Psoas muscle (tissue), 7 donors: ENCODE measurements at regions not wholly inside any gene's neighbourhood (a gene's known extent, or its start where the extent isn't known, plus 50 kb on each side); places are given as distances from the start of the nearest gene placed in this dataset.
"Not testable (repeated sequence)": the region's sequence is repeated elsewhere in the genome, so short reads cannot be mapped to it uniquely, and the experiment has no call there.

Experiments used
- ATAC-seq, 4 donors: fragments of 200-7000 bp; cut with Tn5 transposase; one replicate each; pipeline ENCODE4 v1.9.1; 2020; ENCODE audit warnings: moderate library complexity in 3 of 4, mild to moderate bottlenecking in 2 of 4
- DNase-seq, 2 donors: peaks; one replicate each; pipeline ENCODE4 v3.0.0-alpha.2; 2020
- H3K27ac ChIP-seq: fragments of 200-600 bp; one replicate; pipeline ENCODE4 v1.8.0; 2022
- H3K27me3 ChIP-seq, 3 donors: fragments of 200-600 bp in 1 of 3; one replicate each; pipeline versions ENCODE4 v1.6.1 to v1.8.0; 2013 to 2022; ENCODE audit warnings: low read length in 2 of 3, mild to moderate bottlenecking in 2 of 3, moderate library complexity in 1 of 3; ENCODE audit not compliant: insufficient read depth in 3 of 3
- H3K36me3 ChIP-seq, 2 donors: fragments of 200-600 bp in 1 of 2; one replicate each; pipeline versions ENCODE4 v1.6.1 to v1.8.0; 2013 to 2022; ENCODE audit warnings: low read depth in 1 of 2, mild to moderate bottlenecking in 1 of 2, moderate library complexity in 1 of 2; ENCODE audit not compliant: insufficient read depth in 1 of 2
- H3K4me1 ChIP-seq: fragments of 200-600 bp; one replicate; pipeline ENCODE4 v1.8.0; 2022
- H3K4me3 ChIP-seq: fragments of 200-600 bp; one replicate; pipeline ENCODE4 v1.8.0; 2022; ENCODE audit warnings: mild to moderate bottlenecking
- H3K9me3 ChIP-seq: fragments of 200-600 bp; one replicate; pipeline ENCODE4 v1.8.0; 2022
- WGBS, 3 donors: extraction: QIAGEN DNeasy Blood & Tissue Kit; methylation state at CpG; one replicate each; pipeline versions ENCODE4 v1.1.6 to v1.1.7; 2013; 5-methylcytosine and 5-hydroxymethylcytosine counted together
- intact Hi-C, 2 donors: fragments of 100-400 bp; cut with DNase I; formaldehyde crosslinking; loops; one replicate each; pipeline versions ENCODE4 v1.11.0 to v1.14.2; 2022
- TF ChIP-seq, protein P1 (sequence below): fragments of 200-600 bp; IDR thresholded peaks from one replicate; pipeline ENCODE4 v1.8.0; 2022; ENCODE audit warnings: antibody characterized with exemption
- donor health status: healthy with polysubstance abuse.
- donor health status: DM: no; HTN: no; CAD: no; lungs with moderate emphysema.
- donor health status: Bipolar disorder and iron deficiency.
- donor health status: healthy.
- donor health status: DM: yes; HTN: yes; CAD: no.
- donor health status: DM: no; HTN: no; CAD: no.
- donor health status: DM: yes; HTN: yes; CAD: no.

DNA sequence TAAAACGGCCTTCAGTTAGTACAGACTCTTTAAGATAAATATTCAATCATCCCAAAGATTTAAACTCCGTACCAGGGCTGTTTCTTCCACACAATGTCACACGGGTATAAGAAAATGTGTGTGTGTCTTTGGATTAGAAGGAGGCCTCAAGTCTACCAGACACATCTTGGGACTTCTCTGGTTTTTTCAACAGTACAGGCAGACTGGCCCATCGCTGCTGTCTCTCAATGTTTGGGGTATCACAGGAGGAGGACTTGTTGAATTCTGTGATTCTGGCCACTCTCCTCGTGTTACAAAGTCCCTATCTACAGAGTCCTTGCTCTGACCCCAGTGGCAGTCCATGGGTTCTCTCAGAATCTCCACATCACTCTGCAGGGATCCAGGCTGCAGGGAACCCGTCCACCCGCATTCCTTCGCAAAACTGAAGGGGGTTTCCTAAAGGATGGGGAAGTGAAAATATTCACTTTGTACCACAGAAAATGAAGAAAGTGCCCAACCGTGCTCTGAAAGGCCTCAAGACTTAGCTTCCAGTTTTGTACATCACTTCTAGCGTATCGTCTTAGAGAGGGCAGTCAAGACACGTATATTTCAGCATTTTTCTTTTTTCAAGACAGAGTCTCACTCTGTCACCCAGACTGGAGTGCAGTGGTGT is 373.2 kb downstream of the NPIPA8 start:
- ATAC-seq = no peak
- intact Hi-C loops = no loop called here
- Histone ChIP-seq H3K27me3 (no peaks in the 10 kb centered on the region), H3K4me3 (no peak overlapping the region), H3K9me3 (no peaks in the 10 kb centered on the region), H3K27ac (no peak overlapping the region), H3K4me1 (no peaks in the 10 kb centered on the region), H3K36me3 (no peaks in the 10 kb centered on the region)
- TF ChIP-seq, protein P1, sequence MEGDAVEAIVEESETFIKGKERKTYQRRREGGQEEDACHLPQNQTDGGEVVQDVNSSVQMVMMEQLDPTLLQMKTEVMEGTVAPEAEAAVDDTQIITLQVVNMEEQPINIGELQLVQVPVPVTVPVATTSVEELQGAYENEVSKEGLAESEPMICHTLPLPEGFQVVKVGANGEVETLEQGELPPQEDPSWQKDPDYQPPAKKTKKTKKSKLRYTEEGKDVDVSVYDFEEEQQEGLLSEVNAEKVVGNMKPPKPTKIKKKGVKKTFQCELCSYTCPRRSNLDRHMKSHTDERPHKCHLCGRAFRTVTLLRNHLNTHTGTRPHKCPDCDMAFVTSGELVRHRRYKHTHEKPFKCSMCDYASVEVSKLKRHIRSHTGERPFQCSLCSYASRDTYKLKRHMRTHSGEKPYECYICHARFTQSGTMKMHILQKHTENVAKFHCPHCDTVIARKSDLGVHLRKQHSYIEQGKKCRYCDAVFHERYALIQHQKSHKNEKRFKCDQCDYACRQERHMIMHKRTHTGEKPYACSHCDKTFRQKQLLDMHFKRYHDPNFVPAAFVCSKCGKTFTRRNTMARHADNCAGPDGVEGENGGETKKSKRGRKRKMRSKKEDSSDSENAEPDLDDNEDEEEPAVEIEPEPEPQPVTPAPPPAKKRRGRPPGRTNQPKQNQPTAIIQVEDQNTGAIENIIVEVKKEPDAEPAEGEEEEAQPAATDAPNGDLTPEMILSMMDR = no peak
- 64 to 76% (median 70%) methylated on average over 12 of the region's 12 CpGs for WGBS, 3 donors
- no peak for DNase-seq

- no peaks in the 10 kb centered on the region for H3K27me3 ChIP-seq
- 46 to 48% (median 46%) methylated on average over 3 of the region's 3 CpGs for whole genome bisulfite sequencing, 3 donors
- no peak overlapping the region for H3K27ac ChIP-seq
- H3K4me1 ChIP-seq = no peaks in the 10 kb centered on the region
- H3K4me3 ChIP-seq = no peak overlapping the region
- H3K9me3 ChIP-seq = no peaks in the 10 kb centered on the region
- no peaks in the 10 kb centered on the region for H3K36me3 ChIP-seq
- DNase-seq (no peak), ATAC-seq (no peak)
- intact Hi-C loops = no loop called here
- TF ChIP-seq, protein P1 = no peak
Measured at GRCh38 chr16:17962726-17963125, 373.8 kb downstream of the NPIPA8 start.

DNA sequence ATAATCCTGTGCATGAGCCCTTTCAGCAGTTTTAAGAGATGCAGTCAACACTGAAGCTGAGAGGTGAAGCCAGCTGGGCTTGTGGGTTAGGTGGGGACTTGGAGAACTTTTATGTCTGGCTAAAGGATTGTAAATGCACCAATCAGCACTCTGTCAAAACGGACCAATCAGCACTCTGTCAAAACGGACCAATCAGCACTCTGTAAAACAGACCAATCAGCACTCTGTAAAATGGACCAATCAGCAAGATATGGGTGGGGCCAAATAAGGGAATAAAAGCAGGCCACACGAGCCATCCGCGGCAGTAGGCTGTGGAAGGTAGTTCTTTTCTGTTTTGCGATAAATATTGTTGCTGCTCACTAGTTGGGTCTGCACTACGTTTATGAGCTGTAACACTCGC is 374.7 kb downstream of the NPIPA8 start:
- DNase-seq, H3K4me1 ChIP-seq, H3K4me3 ChIP-seq, H3K36me3 ChIP-seq, ATAC-seq, H3K27ac ChIP-seq, H3K9me3 ChIP-seq, intact Hi-C loops, H3K27me3 ChIP-seq: not testable (repeated sequence)
- WGBS, 3 donors = 81 to 84% (median 83%) methylated on average over 8 of the region's 8 CpGs

DNA sequence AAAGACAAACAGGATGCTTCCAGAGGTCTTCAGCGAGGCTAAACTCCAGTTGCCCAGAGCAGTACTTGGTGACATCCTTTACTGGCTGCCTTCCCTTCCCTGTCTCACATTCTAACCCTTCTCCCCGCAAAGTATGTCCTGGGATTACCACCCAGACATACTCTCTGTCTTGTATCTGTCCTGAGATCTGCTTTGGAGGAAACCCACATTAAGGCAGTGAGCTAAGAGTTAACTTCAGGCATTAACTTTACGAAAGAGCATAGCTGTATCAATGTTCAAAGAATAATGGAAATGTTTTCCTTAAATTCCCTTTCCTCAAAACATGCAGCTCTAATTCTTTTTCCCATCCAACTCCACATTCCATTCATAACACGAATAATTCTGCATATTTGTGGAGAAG is 385.2 kb downstream of the NPIPA8 start:
- no peak for ATAC-seq
- no peaks in the 10 kb centered on the region for H3K9me3 ChIP-seq
- no peak for DNase-seq
- peaks cover 0 to 5% (median 2%) of the 10 kb centered on the region in 3 donors for H3K27me3 ChIP-seq
- 16 to 19% (median 17%) methylated on average over 4 of the region's 4 CpGs for WGBS, 3 donors
- no peaks in the 10 kb centered on the region for H3K4me1 ChIP-seq
- intact Hi-C loops = no loop called here
- no peak overlapping the region for H3K27ac ChIP-seq
- TF ChIP-seq, protein P1 = no peak
- H3K4me3 ChIP-seq = no peak overlapping the region
- no peaks in the 10 kb centered on the region for H3K36me3 ChIP-seq

GRCh38 chr16:17949982-17950250 is 386.6 kb downstream of the NPIPA8 start:
- no peak overlapping the region for H3K27ac ChIP-seq
- intact Hi-C loops = no loop called here
- DNase-seq (no peak), ATAC-seq (no peak)
- H3K4me3 ChIP-seq = no peak overlapping the region
- H3K9me3 ChIP-seq = no peaks in the 10 kb centered on the region
- TF ChIP-seq, protein P1 = no peak
- H3K4me1 ChIP-seq = no peaks in the 10 kb centered on the region
- H3K36me3 ChIP-seq = no peaks in the 10 kb centered on the region
- 48 to 54% (median 48%) methylated on average over 4 of the region's 4 CpGs for WGBS, 3 donors
- H3K27me3 ChIP-seq = peaks cover 0 to 5% (median 2%) of the 10 kb centered on the region in 3 donors
